ENCODE measurements at regions not wholly inside any gene's neighbourhood (a gene's known extent, or its start where the extent isn't known, plus 50 kb on each side); places are given as distances from the start of the nearest gene placed in this dataset.

DNA sequence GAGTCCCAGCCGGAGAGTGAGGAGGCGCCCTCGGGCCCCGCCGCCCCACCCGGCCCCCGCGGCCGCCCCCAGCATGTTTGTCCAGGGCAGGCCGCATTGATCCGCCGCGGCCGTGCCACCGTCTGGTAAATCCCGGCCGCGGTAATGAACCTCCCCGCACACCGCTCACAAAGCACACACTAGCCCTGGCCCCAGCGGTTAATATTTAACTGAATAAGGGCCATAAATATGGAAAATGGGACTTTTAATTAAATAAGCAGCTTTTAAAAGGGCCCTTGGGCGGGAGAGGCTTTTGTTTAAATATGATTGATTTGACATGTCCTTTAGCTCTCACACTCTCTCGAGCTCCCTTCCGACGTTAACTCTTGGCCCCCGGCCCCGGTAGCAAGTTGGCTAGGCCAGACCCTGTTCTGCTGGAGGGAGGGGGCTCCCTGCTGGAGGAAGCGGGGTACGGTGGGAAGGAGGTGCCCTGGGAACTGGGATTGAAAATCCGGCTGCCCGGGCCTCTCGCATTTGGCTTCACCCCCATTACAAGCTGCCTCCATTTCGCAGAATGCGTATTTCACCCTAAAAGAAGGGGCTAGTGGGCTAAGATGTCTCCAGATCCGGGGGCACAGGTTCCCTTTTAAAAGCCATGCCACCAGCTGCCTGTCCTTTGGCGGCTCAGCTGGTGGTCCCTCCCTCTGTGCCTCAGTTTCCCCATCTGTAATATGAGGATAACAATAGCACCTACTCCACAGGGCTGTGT, 199.8 kb downstream of the RBM19 start:
- no peak for DNase-seq (ENCODE audit: low read depth in 2 of 2)

DNA sequence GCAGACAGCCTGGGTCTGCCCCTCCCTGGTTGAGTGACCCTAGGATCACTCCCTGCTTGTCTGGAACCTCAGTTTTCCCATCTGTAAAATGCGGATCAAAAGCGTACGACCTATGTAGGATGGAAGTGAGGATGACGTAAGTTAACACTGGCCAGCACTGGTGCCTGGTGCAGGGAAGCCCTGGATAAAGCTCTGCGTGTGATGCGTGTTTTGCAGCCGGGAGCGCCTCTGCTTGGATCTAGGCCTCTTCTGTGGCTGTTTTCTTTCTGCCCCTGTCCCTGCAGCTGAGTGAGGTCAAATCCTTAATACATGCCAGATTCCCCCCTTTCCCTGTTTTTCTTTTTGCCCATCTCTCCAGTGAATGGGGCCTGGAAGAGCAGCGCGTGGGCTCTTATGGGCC, 201.5 kb downstream of the RBM19 start:
- no peak for DNase-seq (ENCODE audit: low read depth in 2 of 2)

- no peak for DNase-seq (ENCODE audit: low read depth in 2 of 2)
Observed at GRCh38 chr12:113762882-113763816, 203.0 kb downstream of the RBM19 start.

- no peak for DNase-seq (ENCODE audit: low read depth in 2 of 2)
Observed at GRCh38 chr12:113762155-113762881, 203.8 kb downstream of the RBM19 start.

DNA sequence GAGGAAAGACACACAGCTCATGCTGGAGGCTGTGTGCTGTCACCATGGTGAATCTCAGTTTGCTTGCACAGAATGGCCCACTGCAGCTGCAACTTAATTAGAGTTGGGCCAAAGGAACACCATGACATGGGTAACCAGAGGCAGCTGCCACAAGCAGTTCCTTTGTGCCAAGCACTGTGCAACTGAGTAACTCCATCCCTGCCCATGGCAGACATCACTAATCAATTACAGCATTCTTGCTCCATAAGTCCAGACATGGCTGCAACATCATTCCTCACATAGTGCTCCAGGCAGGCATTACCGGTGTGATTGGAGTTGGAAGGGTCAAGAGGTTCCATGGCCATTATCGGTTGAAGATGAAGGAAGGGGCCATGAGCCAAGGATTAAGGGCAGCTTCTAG, 207.0 kb downstream of the RBM19 start:
- DNase-seq (ENCODE audit: low read depth in 2 of 2) = no peak

- no peak for DNase-seq (ENCODE audit: low read depth in 2 of 2)
Observed at GRCh38 chr12:113758165-113758924, 207.8 kb downstream of the RBM19 start.

- no peak for DNase-seq (ENCODE audit: low read depth in 2 of 2)
Observed at GRCh38 chr12:113757221-113758002, 208.7 kb downstream of the RBM19 start.

GRCh38 chr12:113756609-113757008, 209.5 kb downstream of the RBM19 start:
- no peak for DNase-seq (ENCODE audit: low read depth in 2 of 2)

- DNase-seq (ENCODE audit: low read depth in 2 of 2) = no peak
Observed at GRCh38 chr12:113755098-113755497, 211.0 kb downstream of the RBM19 start.

- DNase-seq (ENCODE audit: low read depth in 2 of 2) = no peak
Observed at GRCh38 chr12:113751513-113751912, 214.6 kb downstream of the RBM19 start.

- no peak for DNase-seq (ENCODE audit: low read depth in 2 of 2)
Observed at GRCh38 chr12:113749433-113749815, 216.7 kb downstream of the RBM19 start.

DNA sequence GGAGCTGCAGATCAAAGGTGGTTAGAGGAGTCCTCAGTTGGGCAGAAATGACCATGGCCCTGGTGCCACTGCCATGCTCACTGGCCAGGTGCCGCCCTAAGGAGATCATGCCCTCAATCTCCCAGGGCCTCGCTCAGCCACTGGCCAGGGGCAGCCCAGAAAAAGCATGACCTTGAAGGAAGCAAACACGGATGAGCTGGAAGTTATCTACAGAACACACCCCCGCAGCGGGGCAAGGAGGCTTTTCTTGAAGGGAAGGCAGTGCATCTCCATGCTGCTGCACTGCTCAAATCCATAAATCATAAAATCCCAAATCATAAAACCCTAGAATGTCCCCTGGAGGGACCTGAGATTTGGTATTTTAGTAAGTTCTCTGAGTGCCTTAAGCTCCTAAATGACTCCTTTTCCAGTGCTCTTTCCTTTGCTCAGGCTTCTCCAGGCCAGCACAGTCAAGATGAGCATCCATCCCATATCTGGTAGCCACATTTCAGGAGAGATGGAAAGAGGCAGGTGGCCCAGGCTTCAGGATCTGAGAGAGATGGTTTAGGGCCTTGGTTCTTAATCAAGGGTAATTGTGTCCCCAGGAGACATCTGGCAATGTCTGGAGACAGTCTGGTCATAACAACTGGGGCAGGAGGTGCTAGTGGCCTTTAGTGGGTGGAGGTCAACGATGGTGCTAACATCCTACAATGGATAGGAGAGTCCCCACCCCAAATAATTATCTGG, 217.3 kb downstream of the RBM19 start:
- DNase-seq (ENCODE audit: low read depth in 2 of 2) = no peak

- DNase-seq (ENCODE audit: low read depth in 2 of 2) = no peak
Observed at GRCh38 chr12:113747017-113747416, 219.1 kb downstream of the RBM19 start.

DNA sequence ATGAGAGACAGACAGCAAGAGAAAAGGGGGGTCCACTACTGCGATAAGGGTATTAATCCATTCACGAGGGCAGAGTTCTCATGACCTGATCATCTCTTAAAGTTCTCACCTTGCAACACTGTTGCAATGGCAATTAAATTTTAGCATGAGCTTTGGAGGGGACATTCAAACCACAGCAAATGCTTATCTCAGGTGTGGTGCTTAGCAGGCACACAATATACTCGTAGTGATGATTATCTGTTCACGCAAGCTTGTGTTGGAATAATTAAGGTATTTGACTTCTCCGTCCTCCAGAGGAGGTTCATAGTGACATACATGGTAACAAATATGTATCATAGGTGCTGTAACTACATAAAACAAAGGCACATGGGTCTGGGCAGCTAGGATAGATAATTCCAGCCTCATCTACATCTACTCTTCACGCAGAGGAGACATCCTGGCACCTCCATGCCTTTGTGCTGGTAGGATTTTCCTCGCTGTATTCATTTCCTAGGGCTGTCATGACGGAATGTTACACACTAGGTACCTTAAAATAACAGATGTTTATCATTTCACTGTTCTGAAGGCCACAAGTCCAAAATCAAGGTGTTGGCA, 221.2 kb downstream of the RBM19 start:
- no peak for DNase-seq (ENCODE audit: low read depth in 2 of 2)

GRCh38 chr12:113742801-113743200, 223.3 kb downstream of the RBM19 start:
- no peak for DNase-seq (ENCODE audit: low read depth in 2 of 2)

- DNase-seq (ENCODE audit: low read depth in 2 of 2) = no peak
Observed at GRCh38 chr12:113740699-113741098, 225.4 kb downstream of the RBM19 start.

DNA sequence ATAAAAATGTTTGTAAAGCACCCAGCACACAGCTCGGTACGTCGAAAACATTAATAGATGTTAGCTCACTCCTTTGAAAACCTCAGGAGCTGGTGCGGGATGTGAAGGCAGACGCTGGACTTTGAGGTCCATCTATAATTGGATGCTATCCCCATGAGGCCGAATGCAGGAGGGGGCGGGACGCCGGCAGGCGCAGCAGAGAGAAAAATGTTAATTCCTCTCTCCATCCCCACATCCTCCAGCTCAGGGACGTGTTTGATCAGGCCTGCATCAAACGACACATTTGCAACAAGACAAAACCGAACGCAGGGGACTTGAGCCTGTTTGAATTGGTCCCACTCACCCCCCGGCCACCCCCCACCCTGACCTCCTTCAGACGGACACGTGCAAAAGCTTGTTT, 231.0 kb downstream of the RBM19 start:
- no peak for DNase-seq (ENCODE audit: low read depth in 2 of 2)

DNA sequence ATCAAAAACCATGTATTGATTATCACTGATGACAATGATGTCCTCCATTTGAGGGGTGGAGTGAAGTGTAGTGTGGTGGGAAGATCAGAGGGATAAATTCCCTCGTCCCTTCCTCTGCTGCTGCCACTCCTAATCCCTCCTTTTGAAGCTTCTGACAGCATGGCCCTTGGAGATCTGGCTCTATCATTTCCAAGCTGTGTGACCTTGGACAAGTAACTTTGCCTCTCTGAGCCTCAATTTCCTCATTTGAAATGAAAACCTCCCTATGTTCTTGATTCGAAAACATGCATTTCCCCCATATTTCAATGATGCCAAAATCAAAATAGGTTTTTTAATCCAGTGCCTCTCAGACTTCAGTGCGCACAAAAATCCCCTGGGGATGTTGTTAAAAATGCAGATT, 231.6 kb downstream of the RBM19 start:
- no peak for DNase-seq (ENCODE audit: low read depth in 2 of 2)

- DNase-seq (ENCODE audit: low read depth in 2 of 2) = no peak
Observed at GRCh38 chr12:113732916-113733315, 233.2 kb downstream of the RBM19 start.

GRCh38 chr12:113727651-113728061, 238.5 kb downstream of the RBM19 start:
- no peak for DNase-seq (ENCODE audit: low read depth in 2 of 2)

All from stimulated activated CD4-positive, alpha-beta T cell treated with anti-CD3 and anti-CD28 coated beads, Interleukin-1b, Interleukin-23, amount 100 ng/mL, for 4 hours (primary cell).